B cell (primary cell): ENCODE measurements at regions not wholly inside any gene's neighbourhood (a gene's known extent, or its start where the extent isn't known, plus 50 kb on each side); places are given as distances from the start of the nearest gene placed in this dataset.

Experiments used
- EZH2 ChIP-seq: IDR thresholded peaks from 2 replicates; pipeline ENCODE4 v1.6.1; 2012; ENCODE audit warnings: borderline replicate concordance, low read depth, mild to moderate bottlenecking, moderate library complexity, low read length; ENCODE audit not compliant: insufficient read depth, poor library complexity, severe bottlenecking
- TF ChIP-seq, protein P1 (sequence below): fragments of 200-600 bp; IDR thresholded peaks from one replicate; pipeline ENCODE4 v1.8.0; 2022; ENCODE audit warnings: antibody characterized with exemption, mild to moderate bottlenecking

DNA sequence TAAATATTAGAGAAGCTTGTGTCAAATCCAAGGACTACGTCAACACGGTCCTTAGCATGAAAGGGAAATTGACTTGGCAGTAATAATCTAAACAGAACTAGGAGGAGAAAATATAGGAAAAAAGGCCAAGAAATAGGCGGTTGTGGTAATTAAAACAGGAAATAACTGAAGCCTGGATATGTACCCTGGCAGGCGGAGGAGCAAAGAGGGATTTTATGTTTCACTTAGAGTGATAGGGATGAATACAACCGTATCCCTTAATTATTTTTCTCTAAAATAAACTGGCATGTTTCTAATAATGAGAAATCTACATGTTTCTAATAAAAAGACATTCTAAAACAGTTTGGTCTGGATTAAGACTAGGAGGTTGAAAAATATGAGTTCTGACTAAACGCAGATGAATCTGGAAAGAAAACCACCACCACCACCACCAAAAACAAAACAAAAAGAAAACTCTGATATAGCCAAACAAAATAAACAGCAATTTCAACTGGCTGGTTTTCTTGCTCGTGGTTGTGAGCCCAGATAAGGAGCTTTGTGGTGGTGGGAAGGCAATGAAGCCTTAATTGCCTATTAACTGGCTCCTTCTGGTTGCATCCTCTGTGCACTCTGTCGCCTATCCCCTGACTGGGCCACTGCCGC lies 334.2 kb upstream of the SNX7 start:
- TF ChIP-seq, protein P1, sequence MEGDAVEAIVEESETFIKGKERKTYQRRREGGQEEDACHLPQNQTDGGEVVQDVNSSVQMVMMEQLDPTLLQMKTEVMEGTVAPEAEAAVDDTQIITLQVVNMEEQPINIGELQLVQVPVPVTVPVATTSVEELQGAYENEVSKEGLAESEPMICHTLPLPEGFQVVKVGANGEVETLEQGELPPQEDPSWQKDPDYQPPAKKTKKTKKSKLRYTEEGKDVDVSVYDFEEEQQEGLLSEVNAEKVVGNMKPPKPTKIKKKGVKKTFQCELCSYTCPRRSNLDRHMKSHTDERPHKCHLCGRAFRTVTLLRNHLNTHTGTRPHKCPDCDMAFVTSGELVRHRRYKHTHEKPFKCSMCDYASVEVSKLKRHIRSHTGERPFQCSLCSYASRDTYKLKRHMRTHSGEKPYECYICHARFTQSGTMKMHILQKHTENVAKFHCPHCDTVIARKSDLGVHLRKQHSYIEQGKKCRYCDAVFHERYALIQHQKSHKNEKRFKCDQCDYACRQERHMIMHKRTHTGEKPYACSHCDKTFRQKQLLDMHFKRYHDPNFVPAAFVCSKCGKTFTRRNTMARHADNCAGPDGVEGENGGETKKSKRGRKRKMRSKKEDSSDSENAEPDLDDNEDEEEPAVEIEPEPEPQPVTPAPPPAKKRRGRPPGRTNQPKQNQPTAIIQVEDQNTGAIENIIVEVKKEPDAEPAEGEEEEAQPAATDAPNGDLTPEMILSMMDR = no peak
- no peak for TF ChIP-seq EZH2
